Activated CD4-positive, CD25-positive, alpha-beta regulatory T cell (primary cell): ENCODE measurements at regions not wholly inside any gene's neighbourhood (a gene's known extent, or its start where the extent isn't known, plus 50 kb on each side); places are given as distances from the start of the nearest gene placed in this dataset.
"Not testable (repeated sequence)": the region's sequence is repeated elsewhere in the genome, so short reads cannot be mapped to it uniquely, and the experiment has no call there.

Experiments used
- DNase-seq, 4 experiments: peaks; one replicate each; lab custom pipeline; 2025; lab: John Stamatoyannopoulos, UW

GRCh38 chr16:6728381-6728780, 604.3 kb upstream of the RBFOX1 start:
- no peak for DNase-seq

GRCh38 chr16:6726621-6727020, 606.0 kb upstream of the RBFOX1 start:
- DNase-seq, result no peak

DNA sequence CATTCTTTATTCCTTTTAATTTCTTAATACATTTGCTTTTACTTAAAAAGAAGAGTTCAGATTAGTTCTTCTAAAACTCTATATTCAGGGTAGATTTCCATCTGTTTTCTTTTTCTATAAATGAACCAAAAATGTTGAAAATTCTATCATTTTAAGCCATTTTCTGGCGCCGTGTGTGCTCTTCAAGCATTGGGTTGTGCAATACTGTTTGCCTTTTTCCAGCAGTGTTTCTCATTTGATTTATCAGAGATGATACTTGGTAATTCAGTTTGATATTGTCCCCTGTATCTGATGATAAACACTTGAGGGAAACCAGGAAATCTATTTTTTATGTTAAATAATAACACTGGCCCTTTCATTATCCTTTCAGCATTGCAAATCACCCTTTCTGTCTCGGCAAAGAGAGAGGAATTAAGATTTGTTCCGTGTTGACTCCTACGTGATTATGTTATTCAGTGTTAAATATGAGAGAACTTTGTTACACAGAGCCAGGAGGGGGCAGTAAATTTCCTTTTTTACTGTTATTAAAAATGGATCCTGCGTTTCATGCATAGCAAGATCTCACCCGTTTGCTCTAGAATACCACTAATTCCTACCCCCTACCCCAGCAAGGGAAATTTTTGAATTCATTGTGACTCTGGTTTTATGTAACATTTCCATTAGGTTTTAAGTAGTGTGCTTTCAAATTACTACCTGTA, 606.9 kb upstream of the RBFOX1 start:
- no peak for DNase-seq

GRCh38 chr16:6725206-6725605, 607.4 kb upstream of the RBFOX1 start:
- not testable (repeated sequence) for DNase-seq

DNA sequence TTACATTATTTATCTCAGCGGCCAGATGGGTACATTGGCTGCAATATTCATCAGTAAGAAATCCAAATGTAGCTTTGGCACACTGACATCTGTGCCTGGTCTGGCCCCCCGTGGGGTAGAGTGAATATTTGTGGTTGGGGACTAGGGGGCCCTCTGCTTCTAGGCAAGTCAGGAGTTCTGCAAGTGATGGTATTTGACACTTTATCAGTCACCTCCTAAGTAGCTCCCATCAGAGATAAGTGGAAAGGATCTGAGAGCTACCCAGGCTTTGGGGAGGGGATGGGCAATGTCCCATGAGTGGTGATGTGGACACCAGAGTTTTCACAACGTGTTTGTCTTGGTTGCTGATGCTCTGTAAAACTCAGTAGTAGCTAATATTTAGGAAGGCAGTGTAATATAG, 609.9 kb upstream of the RBFOX1 start:
- no peak for DNase-seq

- no peak for DNase-seq
These were observed 618.1 kb upstream of the RBFOX1 start for GRCh38 chr16:6714510-6714909.

DNA sequence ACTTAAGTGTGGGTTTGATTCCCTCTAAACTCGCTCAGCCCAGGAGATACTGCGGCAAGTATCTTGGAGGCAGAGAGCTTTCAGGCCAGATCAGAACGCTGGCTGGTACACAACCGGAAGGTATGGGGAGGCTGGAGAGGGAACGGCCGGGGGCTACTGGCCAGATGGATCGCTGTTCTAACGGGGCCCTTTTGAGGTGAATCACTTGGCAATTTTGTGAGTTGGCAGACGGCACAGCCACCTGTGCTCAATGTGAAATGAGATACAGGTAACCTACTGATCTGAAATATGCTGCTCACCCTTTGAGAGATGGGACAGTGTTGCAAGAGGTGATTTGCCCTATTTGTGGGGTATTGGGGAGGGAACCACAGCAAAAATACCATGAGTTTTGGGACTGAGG, 622.9 kb upstream of the RBFOX1 start:
- DNase-seq, result no peak

DNA sequence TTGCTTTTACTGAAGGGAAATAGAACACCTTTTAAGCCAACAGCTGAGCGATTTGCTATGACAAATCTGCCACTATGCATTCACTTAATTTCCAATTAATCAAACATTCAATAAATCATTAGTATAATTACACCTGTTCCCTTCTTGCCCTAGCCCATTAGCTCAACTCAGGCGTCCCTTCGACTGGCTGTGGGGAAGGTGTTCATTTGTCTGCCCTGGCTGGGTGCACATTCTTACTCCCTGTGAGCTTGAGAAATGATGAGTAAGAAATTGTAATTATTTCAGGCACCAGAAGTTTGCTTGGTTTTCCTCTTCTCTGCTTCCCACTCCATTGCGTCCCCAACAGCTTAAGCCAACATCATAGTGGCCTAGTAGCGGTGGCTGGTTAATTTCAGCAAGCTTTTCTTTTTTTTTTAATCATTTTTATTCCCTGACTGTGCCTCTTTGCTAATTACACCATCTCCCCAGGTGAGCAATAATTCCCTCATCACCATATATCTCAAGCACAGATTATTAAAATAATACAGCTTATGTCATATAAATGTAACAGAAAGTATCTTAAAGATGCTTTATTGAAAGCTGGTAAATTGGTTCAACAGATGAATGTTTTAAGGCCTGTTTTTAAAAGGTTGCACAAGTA, 623.9 kb upstream of the RBFOX1 start:
- no peak for DNase-seq

GRCh38 chr16:6704306-6704930, 628.2 kb upstream of the RBFOX1 start:
- no peak for DNase-seq

GRCh38 chr16:6701096-6701495, 631.5 kb upstream of the RBFOX1 start:
- no peak for DNase-seq

- DNase-seq, result no peak
These were observed 634.1 kb upstream of the RBFOX1 start for GRCh38 chr16:6698548-6698947.

GRCh38 chr16:6695666-6696065, 637.0 kb upstream of the RBFOX1 start:
- DNase-seq, result no peak

GRCh38 chr16:6694636-6695035, 638.0 kb upstream of the RBFOX1 start:
- no peak for DNase-seq

GRCh38 chr16:6693418-6693817, 639.2 kb upstream of the RBFOX1 start:
- not testable (repeated sequence) for DNase-seq

- DNase-seq, result no peak
These were observed 639.8 kb upstream of the RBFOX1 start for GRCh38 chr16:6692874-6693273.

- DNase-seq, result no peak
These were observed 641.9 kb upstream of the RBFOX1 start for GRCh38 chr16:6690741-6691140.

DNA sequence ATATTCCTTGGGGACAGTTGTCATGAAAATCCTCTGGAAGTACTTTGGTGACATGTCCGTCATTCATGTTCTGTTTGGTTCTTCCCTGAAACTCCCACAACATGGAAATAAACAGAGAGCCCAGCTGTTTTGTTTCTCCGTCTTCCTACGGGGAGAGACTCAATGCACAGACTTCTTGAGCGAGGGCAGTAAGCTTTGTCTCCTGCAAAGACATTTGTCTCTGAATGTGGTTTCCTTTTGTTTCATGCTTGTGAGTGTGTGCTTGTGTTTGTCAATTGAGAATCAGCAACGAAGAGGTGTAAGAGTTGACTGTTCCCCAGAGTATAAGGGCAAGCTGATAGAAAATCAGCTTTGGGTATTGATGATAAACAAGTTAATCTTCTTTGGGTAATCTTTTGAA, 643.0 kb upstream of the RBFOX1 start:
- DNase-seq, result no peak

- no peak for DNase-seq
These were observed 645.1 kb upstream of the RBFOX1 start for GRCh38 chr16:6687593-6687992.

DNA sequence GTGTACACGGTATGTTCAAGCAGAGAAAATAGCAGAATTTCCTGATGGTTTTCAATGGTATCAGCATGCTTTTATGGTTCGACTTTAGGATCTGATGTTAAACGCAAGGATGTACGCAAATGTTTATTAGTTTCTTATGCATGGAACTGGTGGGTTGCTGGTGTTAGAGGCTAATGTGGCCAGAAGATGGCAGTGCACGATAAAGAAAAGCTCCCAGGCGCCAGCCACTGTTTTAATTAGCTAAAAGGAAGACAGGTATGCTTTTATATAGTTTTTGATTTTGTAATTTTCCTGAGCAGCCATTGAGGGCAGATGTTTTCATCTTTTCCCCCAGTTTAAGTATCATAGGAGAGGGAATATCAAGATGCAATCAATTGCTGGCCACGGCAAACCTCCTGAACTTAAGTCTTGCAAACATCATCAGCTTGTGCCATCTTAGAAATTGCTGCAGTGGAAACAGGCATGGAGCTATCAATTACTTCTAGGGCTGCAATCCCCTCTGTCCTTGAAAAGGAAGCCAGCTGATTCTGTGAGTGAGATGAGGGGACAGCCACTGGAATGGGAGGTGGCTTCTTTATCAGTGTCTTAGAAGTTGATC, 648.5 kb upstream of the RBFOX1 start:
- DNase-seq, result no peak

DNA sequence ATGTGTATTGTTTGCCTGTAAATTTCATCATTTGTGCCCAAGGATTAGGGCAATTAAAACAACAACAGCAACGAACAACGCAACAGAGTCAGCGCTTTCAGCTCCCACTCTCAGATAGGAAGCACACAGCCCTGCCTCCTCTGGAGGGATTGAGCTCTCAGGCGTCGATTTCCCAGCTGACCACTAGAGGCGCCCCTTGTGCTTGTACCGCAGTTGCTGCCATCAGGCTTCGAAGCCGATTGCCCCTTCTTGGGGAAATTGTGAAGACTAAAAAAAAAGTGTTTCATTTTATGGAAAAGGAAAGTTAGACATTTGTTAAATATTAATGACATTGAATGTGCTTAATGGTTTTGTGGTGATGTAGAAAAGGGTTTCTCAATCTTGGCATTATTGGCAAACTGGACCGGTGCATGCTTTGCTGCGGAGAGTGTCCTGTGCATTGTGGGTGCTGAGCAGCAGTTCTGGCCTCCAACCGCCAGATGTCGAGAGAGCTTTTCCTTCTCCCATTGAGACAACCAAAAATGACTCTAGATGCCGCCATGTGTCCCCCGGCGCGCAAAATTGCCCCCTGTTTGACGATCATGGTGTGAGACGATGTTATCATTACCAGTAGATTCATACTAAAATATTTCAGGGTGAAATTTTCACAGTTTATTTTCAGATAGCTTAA, 650.4 kb upstream of the RBFOX1 start:
- no peak for DNase-seq

DNA sequence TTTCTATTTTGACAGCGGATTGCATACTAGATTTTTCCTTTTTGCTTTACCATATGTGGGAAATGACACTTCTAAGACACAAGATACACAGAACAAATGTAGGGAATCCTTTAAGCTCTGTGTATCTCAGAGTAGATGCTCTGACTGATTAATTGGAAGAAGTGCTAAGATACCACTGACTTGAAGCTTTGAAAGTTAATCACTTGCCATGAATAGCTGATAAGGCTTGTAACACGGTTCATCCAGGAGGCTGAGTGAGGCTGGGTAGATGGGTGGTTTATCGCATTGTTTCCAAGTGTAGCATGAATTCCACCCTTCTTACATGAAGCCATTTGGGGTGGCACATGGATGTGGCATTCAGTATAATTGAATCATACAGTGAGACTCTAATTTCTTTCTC, 654.1 kb upstream of the RBFOX1 start:
- no peak for DNase-seq

GRCh38 chr16:6674071-6674470, 658.6 kb upstream of the RBFOX1 start:
- no peak for DNase-seq

DNA sequence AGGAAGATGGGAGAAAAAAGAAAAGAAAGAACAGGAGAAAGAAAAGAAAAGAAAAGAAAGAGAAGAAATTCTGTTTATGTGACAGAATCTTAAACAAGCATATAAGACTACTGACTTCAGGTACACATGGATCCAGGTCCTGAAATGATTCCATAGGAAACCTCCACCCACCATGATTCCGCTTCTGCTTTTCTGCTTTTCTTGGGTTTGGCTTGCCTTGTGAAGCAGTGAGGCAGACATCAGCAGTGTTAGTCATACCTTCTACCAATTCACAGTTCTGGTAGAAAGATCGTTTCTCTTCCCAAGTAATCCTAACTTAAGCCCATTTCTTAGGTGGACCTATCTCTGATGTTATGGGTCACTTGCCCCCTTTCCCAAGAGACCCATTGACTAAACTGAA, 660.1 kb upstream of the RBFOX1 start:
- no peak for DNase-seq
